GM12874 (cell line): ENCODE measurements at regions not wholly inside any gene's neighbourhood (a gene's known extent, or its start where the extent isn't known, plus 50 kb on each side); places are given as distances from the start of the nearest gene placed in this dataset.

Experiments
- CTCF ChIP-seq: IDR thresholded peaks from 2 replicates; pipeline ENCODE4 v1.5.1; 2011; ENCODE audit warnings: low read depth, mild to moderate bottlenecking, control low read depth, low read length, moderate library complexity; ENCODE audit not compliant: insufficient read depth

DNA sequence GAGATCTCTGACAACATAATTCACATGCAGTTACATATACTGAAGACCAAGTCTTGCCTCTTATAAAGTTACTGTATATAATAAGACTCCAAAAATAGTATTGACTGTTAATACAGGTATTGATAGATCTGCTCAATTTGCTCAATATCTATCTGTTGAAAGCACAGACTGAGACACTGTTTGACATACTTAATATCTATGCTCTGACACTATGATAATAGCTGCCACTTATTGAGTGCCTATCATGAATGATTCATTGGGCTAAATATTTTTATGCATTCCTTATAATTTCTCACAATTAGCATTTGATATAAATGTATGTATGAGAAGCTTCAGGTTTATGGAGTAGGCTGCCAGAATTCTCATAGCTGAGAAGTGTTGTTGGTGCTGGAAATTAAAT is 1600.9 kb upstream of the IGFBP7 start:
- no peak for TF ChIP-seq CTCF

DNA sequence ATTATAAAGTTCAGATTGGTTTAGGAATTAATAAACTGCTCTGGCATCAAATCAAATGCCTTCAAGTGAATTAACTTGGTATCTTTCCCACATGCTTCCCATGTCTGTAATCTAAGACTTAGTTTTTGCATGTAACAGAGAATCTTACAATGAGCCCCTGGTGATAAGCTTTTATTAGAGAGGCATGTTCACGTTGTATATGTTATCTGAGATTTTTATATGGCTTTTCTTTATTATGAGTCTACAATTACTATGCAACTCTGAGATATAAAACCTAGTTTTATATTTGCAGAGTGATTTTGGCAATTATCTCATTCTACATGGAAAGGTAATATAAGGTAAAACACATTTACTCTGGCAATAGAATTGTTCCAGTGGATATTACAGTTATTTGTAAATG is 1578.4 kb upstream of the IGFBP7 start:
- TF ChIP-seq CTCF, result no peak

DNA sequence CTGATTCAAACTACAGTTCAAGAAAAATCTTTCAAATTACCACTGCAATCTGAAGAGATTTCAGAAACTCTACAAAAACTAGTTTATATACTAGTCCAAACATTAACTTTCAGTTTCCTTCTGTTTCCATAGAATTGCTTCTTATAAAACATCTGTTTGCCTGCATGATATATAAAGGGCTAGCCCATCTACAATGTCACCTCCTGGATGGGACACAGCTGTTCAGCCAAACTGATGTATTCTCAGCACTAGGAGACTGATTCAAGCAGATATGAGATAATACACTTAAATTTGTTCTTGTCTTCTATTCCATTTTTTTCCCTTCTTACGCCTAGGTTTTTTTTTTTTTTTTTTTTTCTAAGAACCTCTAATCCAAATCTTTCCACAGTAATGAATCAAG is 1569.7 kb upstream of the IGFBP7 start:
- no peak for TF ChIP-seq CTCF

DNA sequence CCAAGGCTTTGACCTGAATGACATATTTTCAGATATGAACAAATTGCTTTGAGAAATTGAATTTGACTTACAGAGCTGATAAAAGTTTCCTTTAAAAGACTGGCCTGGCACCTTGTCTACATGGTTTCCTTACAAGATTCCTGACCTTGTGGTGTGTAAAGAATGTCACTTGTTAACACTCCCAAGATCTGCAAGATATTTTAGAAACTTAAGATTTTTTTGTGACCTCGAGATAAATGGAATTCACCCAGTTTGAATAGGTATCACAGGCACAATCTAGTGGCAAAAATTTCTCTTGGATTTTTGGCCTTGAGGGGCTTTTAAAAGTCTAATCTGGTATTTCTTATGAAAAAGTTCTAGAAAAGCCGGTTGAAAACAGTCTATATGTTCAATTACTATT is 1568.9 kb upstream of the IGFBP7 start:
- TF ChIP-seq CTCF, result no peak

DNA sequence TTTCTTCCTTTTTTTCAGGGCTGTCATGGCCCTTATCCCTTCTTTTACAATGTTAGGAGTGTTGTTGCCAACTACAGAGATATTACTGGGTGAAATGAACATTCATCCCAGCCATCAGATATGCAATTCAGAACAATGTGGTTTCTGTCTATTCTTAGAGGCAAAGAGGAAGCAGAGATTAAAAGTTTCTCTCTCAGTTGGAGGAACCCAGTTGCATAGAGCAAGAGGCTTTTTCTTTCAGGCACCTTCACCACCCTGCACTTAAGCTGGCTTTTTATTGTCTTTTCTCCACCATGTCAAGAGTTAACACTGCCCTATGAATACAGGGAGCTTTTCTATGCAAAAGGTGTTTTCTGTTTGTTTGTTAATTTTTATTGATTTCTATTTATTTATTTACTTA is 1559.6 kb upstream of the IGFBP7 start:
- TF ChIP-seq CTCF, result no peak

DNA sequence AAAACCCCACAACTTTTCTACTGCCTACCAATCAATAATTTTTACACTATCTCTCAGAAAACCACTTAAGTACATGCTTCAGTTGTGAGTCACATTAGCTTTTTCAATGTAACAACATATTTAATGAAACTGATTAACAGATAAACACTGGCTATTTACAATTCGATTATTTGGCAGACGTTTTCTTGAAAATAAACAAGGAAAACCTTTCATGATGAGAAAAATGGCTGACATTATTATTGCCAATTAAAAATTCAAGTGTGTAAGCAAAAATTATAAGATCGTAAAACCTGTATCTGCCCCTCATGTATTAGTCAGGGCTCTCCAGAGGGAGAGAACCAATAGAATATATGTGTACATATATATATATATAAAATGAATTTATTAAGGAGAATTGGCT is 1555.5 kb upstream of the IGFBP7 start:
- TF ChIP-seq CTCF, result no peak

- no peak for TF ChIP-seq CTCF
These were observed 1548.5 kb upstream of the IGFBP7 start for GRCh38 chr4:58658701-58659100.

GRCh38 chr4:58653251-58653650 is 1543.1 kb upstream of the IGFBP7 start:
- TF ChIP-seq CTCF, result no peak
